Stimulated activated naive B cell treated with anti-CD40 and anti-IgM and Interleukin-4, amounts not matched to agents 10 μg/mL and 1 μg/mL and 100 μg/mL, for 72 hours (primary cell): ENCODE measurements at regions not wholly inside any gene's neighbourhood (a gene's known extent, or its start where the extent isn't known, plus 50 kb on each side); places are given as distances from the start of the nearest gene placed in this dataset.
"Not testable (repeated sequence)": the region's sequence is repeated elsewhere in the genome, so short reads cannot be mapped to it uniquely, and the experiment has no call there.

Experiments used
- ATAC-seq, 2 donors: fragments of 150-1000 bp; cut with Tn5 transposase; replicated peaks; 2 replicates each; pipeline ENCODE4 v1.10.0; 2021; ENCODE audit warnings: moderate library complexity in 1 of 2
- DNase-seq: peaks from one replicate; pipeline ENCODE4 v3.0.0; 2021
- H3K27ac Mint-ChIP-seq: one replicate; pipeline ENCODE4 v1.8.0; 2022; ENCODE audit warnings: mild to moderate bottlenecking, mixed read lengths
- H3K27me3 Mint-ChIP-seq, 2 donors: one replicate each; pipeline ENCODE4 v1.8.0; 2022; ENCODE audit warnings: mixed read lengths in 2 of 2
- H3K36me3 Mint-ChIP-seq, 2 donors: one replicate each; pipeline ENCODE4 v1.8.0; 2022; ENCODE audit warnings: mixed read lengths in 2 of 2, mild to moderate bottlenecking in 1 of 2
- H3K4me1 Mint-ChIP-seq, 2 donors: one replicate each; pipeline ENCODE4 v1.8.0; 2022; ENCODE audit warnings: mixed read lengths in 2 of 2, mild to moderate bottlenecking in 1 of 2
- H3K4me3 Mint-ChIP-seq, 2 donors: one replicate each; pipeline ENCODE4 v1.8.0; 2022; ENCODE audit warnings: mild to moderate bottlenecking in 2 of 2, mixed read lengths in 2 of 2, moderate library complexity in 1 of 2
- H3K9me3 Mint-ChIP-seq, 2 donors: one replicate each; pipeline ENCODE4 v1.8.0; 2022; ENCODE audit warnings: mixed read lengths in 2 of 2, mild to moderate bottlenecking in 1 of 2

- Mint-ChIP-seq H3K4me1 (no peaks in the 10 kb centered on the region), H3K27me3 (peaks cover 19 to 34% of the 10 kb centered on the region in 2 donors), H3K4me3 (no peak overlapping the region), H3K9me3 (peaks cover 18 to 20% of the 10 kb centered on the region in 2 donors), H3K27ac (no peak overlapping the region), H3K36me3 (no peaks in the 10 kb centered on the region)
- DNase-seq = no peak
- ATAC-seq = no peak
Observed at GRCh38 chr11:44463751-44464150, 101.7 kb upstream of the CD82 start.

GRCh38 chr11:44464741-44465140 is 100.7 kb upstream of the CD82 start:
- Mint-ChIP-seq H3K4me3 (no peak overlapping the region), H3K9me3 (peaks cover 18 to 20% of the 10 kb centered on the region in 2 donors), H3K4me1 (no peaks in the 10 kb centered on the region), H3K27ac (no peak overlapping the region), H3K27me3 (peaks cover 21 to 38% of the 10 kb centered on the region in 2 donors), H3K36me3 (no peaks in the 10 kb centered on the region)
- no peak for DNase-seq
- no peak for ATAC-seq

GRCh38 chr11:44466531-44467205 is 98.8 kb upstream of the CD82 start:
- ATAC-seq = no peak
- Mint-ChIP-seq H3K27ac (no peak overlapping the region), H3K4me1 (no peaks in the 10 kb centered on the region), H3K36me3 (no peaks in the 10 kb centered on the region), H3K9me3 (peaks cover 17 to 20% of the 10 kb centered on the region in 2 donors), H3K27me3 (peaks cover 18 to 37% of the 10 kb centered on the region in 2 donors), H3K4me3 (no peak overlapping the region)
- DNase-seq = no peak

- DNase-seq (no peak), ATAC-seq (no peak)
- Mint-ChIP-seq H3K4me1 (no peaks in the 10 kb centered on the region), H3K4me3 (no peak overlapping the region), H3K27me3 (peaks cover 18 to 37% of the 10 kb centered on the region in 2 donors), H3K9me3 (peaks cover 17 to 20% of the 10 kb centered on the region in 2 donors), H3K27ac (no peak overlapping the region), H3K36me3 (no peaks in the 10 kb centered on the region)
Observed at GRCh38 chr11:44467413-44467812, 98.0 kb upstream of the CD82 start.

- ATAC-seq (no peak), DNase-seq (no peak)
- Mint-ChIP-seq H3K36me3 (no peaks in the 10 kb centered on the region), H3K27me3 (peaks cover 18 to 37% of the 10 kb centered on the region in 2 donors), H3K4me1 (no peaks in the 10 kb centered on the region), H3K4me3 (no peak overlapping the region), H3K27ac (no peak overlapping the region), H3K9me3 (peaks cover 17 to 20% of the 10 kb centered on the region in 2 donors)
Observed at GRCh38 chr11:44467931-44468330, 97.5 kb upstream of the CD82 start.

- H3K27me3 Mint-ChIP-seq = peaks cover 18 to 37% of the 10 kb centered on the region in 2 donors
- DNase-seq = no peak
- no peak overlapping the region for H3K4me3 Mint-ChIP-seq
- ATAC-seq = no peak
- no peaks in the 10 kb centered on the region for H3K4me1 Mint-ChIP-seq
- no peak overlapping the region for H3K27ac Mint-ChIP-seq
- H3K9me3 Mint-ChIP-seq = peaks cover 17 to 20% of the 10 kb centered on the region in 2 donors
- H3K36me3 Mint-ChIP-seq = no peaks in the 10 kb centered on the region
Observed at GRCh38 chr11:44468345-44468988, 97.0 kb upstream of the CD82 start.

GRCh38 chr11:44469412-44469811 is 96.1 kb upstream of the CD82 start:
- Mint-ChIP-seq H3K36me3 (no peaks in the 10 kb centered on the region), H3K9me3 (peaks cover 13 to 15% of the 10 kb centered on the region in 2 donors), H3K27me3 (peaks cover 17 to 40% of the 10 kb centered on the region in 2 donors), H3K4me1 (no peaks in the 10 kb centered on the region), H3K4me3 (no peak overlapping the region), H3K27ac (no peak overlapping the region)
- DNase-seq (no peak), ATAC-seq (no peak)

GRCh38 chr11:44470854-44471253 is 94.6 kb upstream of the CD82 start:
- Mint-ChIP-seq H3K27ac (no peak overlapping the region), H3K4me1 (no peaks in the 10 kb centered on the region), H3K27me3 (peaks cover 26 to 49% of the 10 kb centered on the region in 2 donors), H3K4me3 (no peak overlapping the region), H3K9me3 (peaks cover 5% of the 10 kb centered on the region in 2 donors), H3K36me3 (no peaks in the 10 kb centered on the region)
- DNase-seq (no peak), ATAC-seq (no peak)

- Mint-ChIP-seq H3K4me1 (no peaks in the 10 kb centered on the region), H3K27me3 (peaks cover 29 to 49% of the 10 kb centered on the region in 2 donors), H3K27ac (no peak overlapping the region), H3K9me3 (peaks cover 0 to under 1% of the 10 kb centered on the region in 2 donors), H3K4me3 (no peak overlapping the region), H3K36me3 (no peaks in the 10 kb centered on the region)
- DNase-seq (no peak), ATAC-seq (no peak)
Observed at GRCh38 chr11:44471603-44472002, 93.9 kb upstream of the CD82 start.

- ATAC-seq = no peak
- Mint-ChIP-seq H3K4me1 (no peaks in the 10 kb centered on the region), H3K9me3 (peaks cover 3 to 5% of the 10 kb centered on the region in 2 donors), H3K27me3 (peaks cover 29 to 54% of the 10 kb centered on the region in 2 donors), H3K27ac (no peak overlapping the region), H3K36me3 (no peaks in the 10 kb centered on the region), H3K4me3 (no peak overlapping the region)
- DNase-seq = no peak
Observed at GRCh38 chr11:44472916-44473315, 92.5 kb upstream of the CD82 start.

GRCh38 chr11:44474702-44475101 is 90.8 kb upstream of the CD82 start:
- H3K27me3 Mint-ChIP-seq = peaks cover 27 to 47% of the 10 kb centered on the region in 2 donors
- ATAC-seq (no peak), DNase-seq (no peak)
- no peak overlapping the region for H3K4me3 Mint-ChIP-seq
- H3K36me3 Mint-ChIP-seq = no peaks in the 10 kb centered on the region
- no peaks in the 10 kb centered on the region for H3K4me1 Mint-ChIP-seq
- peaks cover 5 to 8% of the 10 kb centered on the region in 2 donors for H3K9me3 Mint-ChIP-seq
- H3K27ac Mint-ChIP-seq = no peak overlapping the region

- Mint-ChIP-seq H3K4me1 (no peaks in the 10 kb centered on the region), H3K4me3 (no peak overlapping the region), H3K9me3 (peaks cover 5 to 8% of the 10 kb centered on the region in 2 donors), H3K36me3 (no peaks in the 10 kb centered on the region), H3K27me3 (peaks cover 22 to 43% of the 10 kb centered on the region in 2 donors), H3K27ac (no peak overlapping the region)
- DNase-seq = no peak
- ATAC-seq = no peak
Observed at GRCh38 chr11:44475114-44475686, 90.3 kb upstream of the CD82 start.

- Mint-ChIP-seq H3K27me3 (peaks cover 0 to 21% of the 10 kb centered on the region in 2 donors), H3K9me3 (peaks cover 13 to 19% of the 10 kb centered on the region in 2 donors)
- H3K4me3 Mint-ChIP-seq, H3K4me1 Mint-ChIP-seq, H3K36me3 Mint-ChIP-seq, DNase-seq, H3K27ac Mint-ChIP-seq, ATAC-seq: not testable (repeated sequence)
Observed at GRCh38 chr11:44482338-44482737, 83.1 kb upstream of the CD82 start.

- DNase-seq = no peak
- Mint-ChIP-seq H3K9me3 (peaks cover 8 to 11% of the 10 kb centered on the region in 2 donors), H3K27me3 (peaks cover 0 to 14% of the 10 kb centered on the region in 2 donors), H3K4me3 (no peak overlapping the region), H3K27ac (no peak overlapping the region), H3K36me3 (peaks cover 2 to 7% of the 10 kb centered on the region in 2 donors), H3K4me1 (no peaks in the 10 kb centered on the region)
- ATAC-seq = no peak
Observed at GRCh38 chr11:44483919-44484610, 81.4 kb upstream of the CD82 start.
